ENCODE measurements at regions not wholly inside any gene's neighbourhood (a gene's known extent, or its start where the extent isn't known, plus 50 kb on each side); places are given as distances from the start of the nearest gene placed in this dataset.
"Not testable (repeated sequence)": the region's sequence is repeated elsewhere in the genome, so short reads cannot be mapped to it uniquely, and the experiment has no call there.

DNA sequence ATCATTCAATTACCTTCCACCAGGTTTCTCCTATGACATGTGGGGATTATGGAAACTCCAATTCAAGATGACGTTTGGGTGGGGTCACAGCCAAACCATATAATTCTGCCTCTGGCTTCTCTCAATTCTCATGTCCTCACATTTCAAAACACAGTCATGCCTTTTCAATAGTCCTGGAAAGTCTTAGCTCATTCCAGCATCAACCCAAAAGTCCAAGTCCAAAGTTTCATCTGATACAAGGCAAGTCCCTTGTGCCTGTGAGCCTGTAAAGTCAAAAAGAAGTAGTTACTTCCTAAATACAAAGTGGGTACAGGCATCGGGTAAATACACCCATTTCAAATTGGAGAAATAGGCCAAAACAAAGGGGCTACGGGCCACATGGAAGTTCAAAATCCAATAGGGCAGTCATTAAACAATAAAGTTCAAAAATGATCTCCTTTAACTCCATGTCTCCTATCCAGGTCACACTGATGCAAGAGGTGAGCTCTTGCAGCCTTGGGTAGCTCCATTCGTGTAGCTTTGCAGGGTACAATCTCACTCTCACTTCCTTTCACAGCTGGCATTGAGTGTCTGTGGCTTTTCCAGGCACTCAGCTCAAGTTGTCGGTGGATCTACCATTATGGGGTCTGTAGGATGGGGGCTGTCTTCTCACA lies 112.9 kb downstream of the FCRL5 start:
- DNase-seq (ENCODE audit: extremely low spot score) = no peak
- ChIA-PET POLR2A (no interaction called here), CTCF (interaction anchor here (1.6 kb wide), 1 partner anchor 9 kb away, joined by 4 read pairs; no protein-coding TSS in a partner anchor)
- TF ChIP-seq CTCF (IDR thresholded peaks at IDR 0.05; ENCODE audit: control extremely low read depth, extremely low read depth, low read depth, missing control alignments) = no peak

DNA sequence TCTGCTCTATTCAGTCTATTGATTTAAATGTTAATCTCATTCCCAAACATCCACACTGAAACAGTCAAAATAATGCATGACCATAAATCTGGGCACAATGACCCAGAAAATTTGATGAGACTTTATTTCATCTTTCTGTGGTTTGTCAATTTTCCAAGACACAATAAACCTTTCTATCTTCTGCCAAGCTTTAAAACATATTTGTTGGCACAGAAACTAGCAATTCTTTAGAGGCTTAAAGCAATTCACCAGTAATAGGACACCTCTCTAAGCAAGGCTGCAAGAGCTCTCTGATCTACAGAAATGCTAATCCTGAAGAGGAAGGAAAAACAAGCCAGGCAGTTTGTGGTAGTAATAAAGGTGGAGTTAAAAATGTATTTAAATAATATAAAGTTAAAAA lies 113.7 kb downstream of the FCRL5 start:
- no peak for DNase-seq (ENCODE audit: extremely low spot score)
- ChIA-PET POLR2A (no interaction called here), CTCF (interaction anchor here (1.6 kb wide), 1 partner anchor 8 kb away, joined by 4 read pairs; no protein-coding TSS in a partner anchor)
- TF ChIP-seq CTCF (IDR thresholded peaks at IDR 0.05; ENCODE audit: control extremely low read depth, extremely low read depth, low read depth, missing control alignments) = no peak

- no peak for DNase-seq (ENCODE audit: extremely low spot score)
- TF ChIP-seq CTCF (IDR thresholded peaks at IDR 0.05; ENCODE audit: control extremely low read depth, extremely low read depth, low read depth, missing control alignments) = no peak
- POLR2A ChIA-PET = no interaction called here
- CTCF ChIA-PET = no interaction called here
Observed at GRCh38 chr1:157438146-157438545, 114.2 kb downstream of the FCRL5 start.

DNA sequence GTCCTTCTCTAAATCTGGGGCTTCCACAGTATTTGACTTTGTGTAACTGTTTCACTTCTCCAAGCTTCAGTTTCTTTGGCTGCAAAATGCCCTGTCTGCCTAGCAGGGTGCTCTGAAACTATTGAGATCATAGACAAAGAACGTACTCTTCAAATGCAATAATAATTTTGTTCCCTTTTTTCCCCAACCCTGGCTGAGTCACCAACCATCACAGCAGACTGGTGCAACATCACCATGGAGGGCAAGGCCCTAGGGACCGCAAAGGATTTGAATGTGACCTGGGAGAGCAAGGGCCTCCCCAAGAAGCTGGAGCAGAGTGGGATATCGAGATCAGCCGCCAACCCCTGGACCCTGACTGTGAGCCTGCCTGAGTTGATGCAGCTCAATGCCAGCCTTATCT lies 115.0 kb downstream of the FCRL5 start:
- POLR2A ChIA-PET = no interaction called here
- no peak for DNase-seq (ENCODE audit: extremely low spot score)
- CTCF ChIA-PET = no interaction called here
- no peak for TF ChIP-seq CTCF (IDR thresholded peaks at IDR 0.05; ENCODE audit: control extremely low read depth, extremely low read depth, low read depth, missing control alignments)

DNA sequence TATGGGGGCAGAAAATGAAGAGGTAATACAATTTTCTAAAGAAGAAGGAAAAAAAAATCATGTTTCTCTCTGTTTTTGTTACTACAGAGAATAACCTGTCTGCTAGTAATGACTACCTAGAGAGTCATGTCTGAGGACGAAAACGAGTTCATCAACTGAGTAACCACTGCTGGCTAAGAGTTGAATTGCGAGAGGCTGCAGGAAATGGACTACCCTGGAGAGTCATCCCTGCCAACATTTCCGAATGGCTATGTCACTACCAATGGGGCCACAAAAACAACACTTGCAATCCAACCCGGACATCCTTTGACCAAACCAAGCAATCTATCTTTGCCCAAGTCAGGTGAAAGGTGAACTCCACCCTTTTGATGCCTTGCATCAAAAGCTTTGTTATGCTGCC lies 120.6 kb downstream of the FCRL5 start:
- POLR2A ChIA-PET = no interaction called here
- no peak for TF ChIP-seq CTCF (IDR thresholded peaks at IDR 0.05; ENCODE audit: control extremely low read depth, extremely low read depth, low read depth, missing control alignments)
- CTCF ChIA-PET = no interaction called here

DNA sequence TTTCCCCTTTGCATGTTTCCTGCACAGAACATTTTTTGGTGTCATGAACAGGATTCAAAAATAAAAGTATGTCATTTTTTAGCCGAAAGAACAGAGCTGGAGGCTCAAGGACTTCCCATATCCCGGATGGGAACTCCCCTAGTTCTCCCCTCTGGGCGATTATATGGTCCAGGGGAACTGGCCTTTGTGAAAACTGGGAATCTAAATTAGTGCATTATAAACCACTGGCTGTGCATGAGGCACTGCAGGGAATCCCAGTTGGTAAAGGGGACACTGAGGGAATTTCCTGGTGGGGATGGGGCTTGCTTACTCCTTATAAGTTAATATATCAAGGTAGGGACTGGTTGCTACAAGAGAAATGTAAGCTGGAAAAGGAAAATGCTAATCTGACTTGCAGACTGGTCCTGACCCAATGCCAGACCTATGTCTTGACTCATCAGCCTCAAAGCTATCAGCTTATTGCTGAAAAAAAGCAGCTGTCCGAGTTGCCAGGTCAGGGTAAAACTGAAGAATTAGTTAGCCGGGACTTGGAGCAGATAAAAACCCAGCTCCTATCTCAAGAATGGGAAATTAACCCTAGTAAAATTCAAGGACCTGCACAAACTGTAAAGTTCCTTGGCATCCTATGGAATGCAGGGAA lies 122.6 kb downstream of the FCRL5 start:
- DNase-seq (ENCODE audit: extremely low spot score) = no peak
- ChIA-PET CTCF (interaction anchor here (1.2 to 1.5 kb wide), 2 partner anchors 10 to 66 kb away, joined by 3 to 4 read pairs; no protein-coding TSS in a partner anchor), POLR2A (no interaction called here)
- no peak for TF ChIP-seq CTCF (IDR thresholded peaks at IDR 0.05; ENCODE audit: control extremely low read depth, extremely low read depth, low read depth, missing control alignments)

More for the DNA sequence above, 120.6 kb downstream of the FCRL5 start:
- DNase-seq (ENCODE audit: extremely low spot score) = no peak

DNA sequence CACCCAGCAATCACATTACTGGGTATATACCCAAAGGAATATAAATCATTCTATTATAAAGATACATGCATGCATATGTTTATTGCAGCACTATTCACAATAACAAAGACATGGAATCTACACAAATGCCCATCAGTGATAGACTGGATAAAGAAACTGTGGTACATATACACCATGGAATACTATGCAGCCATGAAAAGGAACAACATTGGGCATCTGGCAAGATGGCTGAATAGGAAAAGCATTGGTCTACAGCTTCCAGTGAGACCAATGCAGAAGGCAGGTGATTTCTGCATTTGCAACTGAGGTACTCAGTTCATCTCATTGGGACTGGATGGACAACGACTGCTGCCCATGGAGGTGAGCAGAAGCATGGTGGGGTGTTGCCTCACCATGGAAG lies 128.6 kb downstream of the FCRL5 start:
- DNase-seq (ENCODE audit: extremely low spot score); POLR2A ChIA-PET; CTCF ChIA-PET: not testable (repeated sequence)

Data from GM10248 (cell line).